Kidney (tissue), 13 donors: ENCODE measurements at regions not wholly inside any gene's neighbourhood (a gene's known extent, or its start where the extent isn't known, plus 50 kb on each side); places are given as distances from the start of the nearest gene placed in this dataset.

ENCODE experiments used
- DNase-seq, 5 donors: peaks; one replicate each; pipeline ENCODE4 v3.0.0-alpha.2; 2013 to 2020
- FAIRE-seq: peaks from 2 replicates; lab custom pipeline; 2012; peaks lifted over from hg19 to GRCh38; lab: Jason Lieb, UNC
- H3K27ac ChIP-seq, 2 donors: one replicate each; pipeline ENCODE4 v1.7.0; 2013; ENCODE audit warnings: low read depth in 2 of 2, low read length in 2 of 2, inconsistent platforms in 1 of 2
- H3K27me3 ChIP-seq: one replicate; pipeline ENCODE4 v1.7.1; 2013; ENCODE audit warnings: low read length, inconsistent platforms; ENCODE audit not compliant: control insufficient read depth, insufficient read depth
- H3K36me3 ChIP-seq, 3 donors: one replicate each; pipeline versions ENCODE4 v1.7.0 to v1.7.1; 2013; ENCODE audit warnings: low read length in 3 of 3, control low read depth in 1 of 3, inconsistent platforms in 1 of 3; ENCODE audit not compliant: insufficient read depth in 3 of 3, control insufficient read depth in 2 of 3
- H3K4me1 ChIP-seq, 3 donors: one replicate each; pipeline versions ENCODE4 v1.7.0 to v1.7.1; 2013; ENCODE audit warnings: low read length in 3 of 3, inconsistent platforms in 1 of 3, low read depth in 1 of 3; ENCODE audit not compliant: control insufficient read depth in 2 of 3, insufficient read depth in 2 of 3
- H3K4me3 ChIP-seq, 3 donors: one replicate each; pipeline versions ENCODE4 v1.7.0 to v1.8.1; 2013; ENCODE audit warnings: low read length in 3 of 3, control low read depth in 1 of 3, inconsistent platforms in 1 of 3
- H3K9ac ChIP-seq, 3 donors: one replicate each; pipeline versions ENCODE4 v1.7.0 to v1.7.1; 2013; ENCODE audit warnings: low read length in 3 of 3, control low read depth in 1 of 3, inconsistent platforms in 1 of 3
- H3K9me3 ChIP-seq, 3 donors: one replicate each; pipeline versions ENCODE4 v1.7.0 to v1.7.1; 2013; ENCODE audit warnings: low read length in 3 of 3, control low read depth in 1 of 3, inconsistent platforms in 1 of 3; ENCODE audit not compliant: control insufficient read depth in 2 of 3, insufficient read depth in 1 of 3
- intact Hi-C: fragments of 100-400 bp; cut with DNase I; formaldehyde crosslinking; loops from one replicate; pipeline ENCODE4 v1.11.1; 2022
- TF ChIP-seq, protein P1 (sequence below): IDR thresholded peaks from 3 replicates; pipeline ENCODE4 v1.5.1; 2012; ENCODE audit warnings: mild to moderate bottlenecking, moderate library complexity, borderline replicate concordance; ENCODE audit not compliant: insufficient read depth; ENCODE audit errors: extremely low read depth
- donor health status: control.
- donor health status: control.
- donor health status: control.
- donor health status: control.
- donor health status: control.
- donor health status: DM: yes; HTN: yes; CAD: no.
- donor health status: Normal renal cell carcinoma (clear cell type).

- intact Hi-C loops: no loop called here
- no peak overlapping the region for H3K9ac ChIP-seq
- H3K27me3 ChIP-seq: no peaks in the 10 kb centered on the region
- no peaks in the 10 kb centered on the region for H3K9me3 ChIP-seq
- H3K4me1 ChIP-seq: no peaks in the 10 kb centered on the region
- DNase-seq: no peak
- FAIRE-seq: no peak
- no peaks in the 10 kb centered on the region for H3K36me3 ChIP-seq
- H3K27ac ChIP-seq: no peak overlapping the region
- H3K4me3 ChIP-seq: no peak overlapping the region
- TF ChIP-seq, protein P1, sequence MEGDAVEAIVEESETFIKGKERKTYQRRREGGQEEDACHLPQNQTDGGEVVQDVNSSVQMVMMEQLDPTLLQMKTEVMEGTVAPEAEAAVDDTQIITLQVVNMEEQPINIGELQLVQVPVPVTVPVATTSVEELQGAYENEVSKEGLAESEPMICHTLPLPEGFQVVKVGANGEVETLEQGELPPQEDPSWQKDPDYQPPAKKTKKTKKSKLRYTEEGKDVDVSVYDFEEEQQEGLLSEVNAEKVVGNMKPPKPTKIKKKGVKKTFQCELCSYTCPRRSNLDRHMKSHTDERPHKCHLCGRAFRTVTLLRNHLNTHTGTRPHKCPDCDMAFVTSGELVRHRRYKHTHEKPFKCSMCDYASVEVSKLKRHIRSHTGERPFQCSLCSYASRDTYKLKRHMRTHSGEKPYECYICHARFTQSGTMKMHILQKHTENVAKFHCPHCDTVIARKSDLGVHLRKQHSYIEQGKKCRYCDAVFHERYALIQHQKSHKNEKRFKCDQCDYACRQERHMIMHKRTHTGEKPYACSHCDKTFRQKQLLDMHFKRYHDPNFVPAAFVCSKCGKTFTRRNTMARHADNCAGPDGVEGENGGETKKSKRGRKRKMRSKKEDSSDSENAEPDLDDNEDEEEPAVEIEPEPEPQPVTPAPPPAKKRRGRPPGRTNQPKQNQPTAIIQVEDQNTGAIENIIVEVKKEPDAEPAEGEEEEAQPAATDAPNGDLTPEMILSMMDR: no peak
These were observed 259.9 kb upstream of the NR2F2 start for GRCh38 chr15:96070636-96071035.

DNA sequence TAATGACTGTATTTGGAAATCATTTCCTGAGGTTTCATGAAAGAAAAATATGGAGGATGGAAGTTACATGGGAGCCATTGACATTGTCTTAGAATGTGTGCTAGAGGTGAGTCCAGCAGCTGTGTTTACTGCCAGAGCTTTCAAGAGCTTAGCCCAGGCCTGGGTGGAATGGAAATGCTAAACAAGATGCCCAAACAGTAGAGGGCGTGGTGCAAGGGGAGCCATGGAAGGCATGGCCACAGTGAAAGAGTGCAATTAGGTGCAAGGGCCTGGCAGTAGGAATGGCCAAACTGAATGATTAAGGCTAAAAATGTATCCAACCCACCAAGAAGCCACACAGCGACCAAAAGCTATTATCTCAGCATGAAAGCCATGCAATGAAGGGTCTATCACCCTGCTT is 257.7 kb upstream of the NR2F2 start:
- Histone ChIP-seq H3K4me1 (no peaks in the 10 kb centered on the region), H3K9ac (no peak overlapping the region), H3K27me3 (no peaks in the 10 kb centered on the region), H3K4me3 (no peak overlapping the region), H3K27ac (no peak overlapping the region), H3K36me3 (no peaks in the 10 kb centered on the region), H3K9me3 (no peaks in the 10 kb centered on the region)
- TF ChIP-seq, protein P1: no peak
- no peak for FAIRE-seq
- no peak for DNase-seq
- intact Hi-C loops: no loop called here

- H3K9me3 ChIP-seq: no peaks in the 10 kb centered on the region
- H3K27ac ChIP-seq: no peak overlapping the region
- H3K27me3 ChIP-seq: no peaks in the 10 kb centered on the region
- intact Hi-C loops: no loop called here
- DNase-seq: no peak
- H3K9ac ChIP-seq: no peak overlapping the region
- H3K36me3 ChIP-seq: no peaks in the 10 kb centered on the region
- H3K4me1 ChIP-seq: no peaks in the 10 kb centered on the region
- no peak overlapping the region for H3K4me3 ChIP-seq
- FAIRE-seq: no peak
- TF ChIP-seq, protein P1: no peak
These were observed 256.6 kb upstream of the NR2F2 start for GRCh38 chr15:96073908-96074307.

DNA sequence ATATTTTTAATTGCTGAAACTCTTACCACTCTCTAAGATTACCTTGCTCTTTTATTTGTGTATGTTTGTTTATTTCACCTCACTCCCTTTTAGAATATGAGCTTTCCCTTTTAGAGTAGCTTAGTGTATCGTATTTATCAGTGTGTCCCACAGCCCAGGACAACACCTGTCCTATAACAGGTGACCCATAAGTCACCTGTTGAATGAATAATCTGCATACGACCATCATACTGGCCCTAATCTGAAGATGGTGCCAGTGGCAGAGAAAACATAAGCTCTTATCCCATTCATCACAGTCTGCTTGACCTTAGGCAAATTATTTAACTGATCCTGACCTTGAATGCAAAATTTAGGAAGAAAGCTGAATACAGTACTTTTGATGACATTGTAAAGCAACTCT is 254.6 kb upstream of the NR2F2 start:
- intact Hi-C loops: no loop called here

More for the DNA sequence above, 254.6 kb upstream of the NR2F2 start:
- Histone ChIP-seq H3K9me3 (no peaks in the 10 kb centered on the region), H3K9ac (no peak overlapping the region), H3K4me3 (no peak overlapping the region), H3K4me1 (no peaks in the 10 kb centered on the region), H3K27me3 (no peaks in the 10 kb centered on the region), H3K36me3 (no peaks in the 10 kb centered on the region), H3K27ac (no peak overlapping the region)
- DNase-seq: no peak
- TF ChIP-seq, protein P1: no peak
- FAIRE-seq: no peak
